ENCODE measurements at regions not wholly inside any gene's neighbourhood (a gene's known extent, or its start where the extent isn't known, plus 50 kb on each side); places are given as distances from the start of the nearest gene placed in this dataset.
"Not testable (repeated sequence)": the region's sequence is repeated elsewhere in the genome, so short reads cannot be mapped to it uniquely, and the experiment has no call there.

GRCh38 chrX:40406330-40406859, 174.4 kb upstream of the ATP6AP2 start:
- peak; percentile 39 for DNase-seq

GRCh38 chrX:40405399-40405798, 175.4 kb upstream of the ATP6AP2 start:
- no peak for DNase-seq

- DNase-seq = no peak
These were observed 177.0 kb upstream of the ATP6AP2 start for GRCh38 chrX:40403757-40404156.

GRCh38 chrX:40402831-40403533, 177.8 kb upstream of the ATP6AP2 start:
- peak; percentile 45 for DNase-seq

GRCh38 chrX:40395102-40395501, 185.7 kb upstream of the ATP6AP2 start:
- no peak for DNase-seq

- no peak for DNase-seq
These were observed 186.5 kb upstream of the ATP6AP2 start for GRCh38 chrX:40394302-40394701.

GRCh38 chrX:40392599-40392998, 188.2 kb upstream of the ATP6AP2 start:
- no peak for DNase-seq

GRCh38 chrX:40391662-40392061, 189.1 kb upstream of the ATP6AP2 start:
- DNase-seq = no peak

GRCh38 chrX:40389555-40389954, 191.2 kb upstream of the ATP6AP2 start:
- DNase-seq = no peak

- DNase-seq = no peak
These were observed 192.3 kb upstream of the ATP6AP2 start for GRCh38 chrX:40388441-40388840.

- DNase-seq = not testable (repeated sequence)
These were observed 192.9 kb upstream of the ATP6AP2 start for GRCh38 chrX:40387869-40388268.

GRCh38 chrX:40387311-40387710, 193.5 kb upstream of the ATP6AP2 start:
- DNase-seq = not testable (repeated sequence)

- DNase-seq = no peak
These were observed 195.1 kb upstream of the ATP6AP2 start for GRCh38 chrX:40385682-40386081.

GRCh38 chrX:40385256-40385655, 195.5 kb upstream of the ATP6AP2 start:
- DNase-seq = no peak

- no peak for DNase-seq
These were observed 196.8 kb upstream of the ATP6AP2 start for GRCh38 chrX:40383969-40384368.

- no peak for DNase-seq
These were observed 197.4 kb upstream of the ATP6AP2 start for GRCh38 chrX:40383360-40383759.

- no peak for DNase-seq
These were observed 199.9 kb upstream of the ATP6AP2 start for GRCh38 chrX:40380655-40381488.

- no peak for DNase-seq
These were observed 203.1 kb upstream of the ATP6AP2 start for GRCh38 chrX:40377684-40378083.

GRCh38 chrX:40374486-40374885, 206.3 kb upstream of the ATP6AP2 start:
- no peak for DNase-seq

GRCh38 chrX:40373641-40374040, 207.1 kb upstream of the ATP6AP2 start:
- no peak for DNase-seq

GRCh38 chrX:40373025-40373424, 207.7 kb upstream of the ATP6AP2 start:
- no peak for DNase-seq

- no peak for DNase-seq
These were observed 209.4 kb upstream of the ATP6AP2 start for GRCh38 chrX:40371376-40371775.

GRCh38 chrX:40368611-40369061, 212.1 kb upstream of the ATP6AP2 start:
- no peak for DNase-seq

GRCh38 chrX:40366661-40367060, 214.1 kb upstream of the ATP6AP2 start:
- DNase-seq = no peak
